DND-41 (cell line): ENCODE measurements at regions not wholly inside any gene's neighbourhood (a gene's known extent, or its start where the extent isn't known, plus 50 kb on each side); places are given as distances from the start of the nearest gene placed in this dataset.

Experiments used
- ATAC-seq: fragments of 200-7000 bp; cut with Tn5 transposase; 3 replicates; pipeline ENCODE4 v1.9.1; 2021; ENCODE audit warnings: low read depth; ENCODE audit not compliant: insufficient read depth
- DNase-seq: peaks from one replicate; pipeline ENCODE4 v3.0.0-alpha.2; 2020
- H2AFZ ChIP-seq: 2 replicates; pipeline ENCODE4 v1.6.0; 2012; ENCODE audit warnings: low read depth, low read length
- H3K27ac ChIP-seq: 2 replicates; pipeline ENCODE4 v1.5.1; 2012; ENCODE audit warnings: low read length, inconsistent platforms
- H3K27me3 ChIP-seq: fragments of 200-600 bp; sonication (generic); 2 replicates; pipeline ENCODE4 v1.6.0; 2012; ENCODE audit warnings: low read length, mild to moderate bottlenecking, inconsistent platforms; ENCODE audit not compliant: insufficient read depth, poor library complexity
- H3K36me3 ChIP-seq: 2 replicates; pipeline ENCODE4 v1.5.1; 2012; ENCODE audit warnings: low read length, inconsistent platforms; ENCODE audit not compliant: insufficient read depth
- H3K4me1 ChIP-seq: 2 replicates; pipeline ENCODE4 v1.5.1; 2012; ENCODE audit warnings: mild to moderate bottlenecking, low read length; ENCODE audit not compliant: insufficient read depth
- H3K4me2 ChIP-seq: 2 replicates; pipeline ENCODE4 v1.6.0; 2012; ENCODE audit warnings: mild to moderate bottlenecking, moderate library complexity, low read length, inconsistent platforms; ENCODE audit not compliant: insufficient read depth
- H3K4me3 ChIP-seq, 2 experiments: fragments of 200-600 bp in 1 of 2; shearing (Covaris generic) in 1 of 2; 2 replicates each; pipeline ENCODE4 v1.5.1; 2012 to 2016; ENCODE audit warnings: inconsistent platforms in 2 of 2, low read length in 2 of 2, mild to moderate bottlenecking in 2 of 2, low read depth in 1 of 2, moderate library complexity in 1 of 2
- H3K79me2 ChIP-seq: 2 replicates; pipeline ENCODE4 v1.6.0; 2012; ENCODE audit warnings: low read length, inconsistent platforms; ENCODE audit not compliant: insufficient read depth
- H3K9ac ChIP-seq: 2 replicates; pipeline ENCODE4 v1.6.0; 2012; ENCODE audit warnings: low read depth, mild to moderate bottlenecking, inconsistent platforms, low read length, moderate library complexity
- H3K9me3 ChIP-seq: 2 replicates; pipeline ENCODE4 v1.5.1; 2012; ENCODE audit warnings: low read length, moderate library complexity, mild to moderate bottlenecking, inconsistent platforms; ENCODE audit not compliant: insufficient read depth, severe bottlenecking
- H4K20me1 ChIP-seq: 2 replicates; pipeline ENCODE4 v1.6.0; 2012; ENCODE audit warnings: low read length; ENCODE audit not compliant: insufficient read depth
- EZH2 ChIP-seq: IDR thresholded peaks from 3 replicates; pipeline ENCODE4 v1.6.1; 2012; ENCODE audit warnings: borderline replicate concordance, low read depth, mild to moderate bottlenecking, moderate library complexity, low read length, inconsistent platforms; ENCODE audit not compliant: severe bottlenecking
- TF ChIP-seq, protein P1 (sequence below): IDR thresholded peaks from 2 replicates; pipeline ENCODE4 v1.5.1; 2012; ENCODE audit warnings: borderline replicate concordance, low read length, moderate library complexity, mild to moderate bottlenecking; ENCODE audit not compliant: poor library complexity, severe bottlenecking; ENCODE audit errors: extremely low read depth

DNA sequence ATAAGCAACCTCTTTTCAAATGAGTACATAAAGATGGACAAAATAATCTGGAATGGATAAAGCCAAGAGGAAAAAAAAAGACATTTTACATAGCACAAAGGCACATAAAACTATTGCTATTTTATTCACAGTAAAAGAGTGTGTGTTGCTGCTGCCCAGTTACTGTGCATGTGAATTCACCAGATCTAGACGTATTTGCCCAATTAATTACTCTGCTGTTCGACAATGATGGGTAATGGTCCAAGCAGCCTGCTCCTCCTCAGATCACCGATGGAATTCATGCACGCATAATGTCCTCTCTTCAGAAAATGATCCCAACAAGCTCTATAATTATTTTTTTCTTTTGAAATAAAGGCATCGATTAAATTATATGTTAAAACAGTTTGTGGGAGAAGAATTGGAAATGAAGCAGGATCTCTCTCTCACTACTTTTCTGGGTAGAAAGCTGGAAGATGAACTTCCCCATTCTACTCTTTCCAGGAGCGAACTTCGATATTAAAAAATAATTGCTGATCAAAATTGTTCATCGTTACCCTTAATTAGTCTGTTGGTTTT lies 357.4 kb upstream of the CCNH start:
- no peak overlapping the region for H3K4me2 ChIP-seq
- H3K27ac ChIP-seq: no peak overlapping the region
- H3K4me1 ChIP-seq: no peaks in the 10 kb centered on the region
- H3K79me2 ChIP-seq: no peaks in the 10 kb centered on the region
- TF ChIP-seq, protein P1, sequence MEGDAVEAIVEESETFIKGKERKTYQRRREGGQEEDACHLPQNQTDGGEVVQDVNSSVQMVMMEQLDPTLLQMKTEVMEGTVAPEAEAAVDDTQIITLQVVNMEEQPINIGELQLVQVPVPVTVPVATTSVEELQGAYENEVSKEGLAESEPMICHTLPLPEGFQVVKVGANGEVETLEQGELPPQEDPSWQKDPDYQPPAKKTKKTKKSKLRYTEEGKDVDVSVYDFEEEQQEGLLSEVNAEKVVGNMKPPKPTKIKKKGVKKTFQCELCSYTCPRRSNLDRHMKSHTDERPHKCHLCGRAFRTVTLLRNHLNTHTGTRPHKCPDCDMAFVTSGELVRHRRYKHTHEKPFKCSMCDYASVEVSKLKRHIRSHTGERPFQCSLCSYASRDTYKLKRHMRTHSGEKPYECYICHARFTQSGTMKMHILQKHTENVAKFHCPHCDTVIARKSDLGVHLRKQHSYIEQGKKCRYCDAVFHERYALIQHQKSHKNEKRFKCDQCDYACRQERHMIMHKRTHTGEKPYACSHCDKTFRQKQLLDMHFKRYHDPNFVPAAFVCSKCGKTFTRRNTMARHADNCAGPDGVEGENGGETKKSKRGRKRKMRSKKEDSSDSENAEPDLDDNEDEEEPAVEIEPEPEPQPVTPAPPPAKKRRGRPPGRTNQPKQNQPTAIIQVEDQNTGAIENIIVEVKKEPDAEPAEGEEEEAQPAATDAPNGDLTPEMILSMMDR: no peak
- no peak for TF ChIP-seq EZH2
- no peak overlapping the region for H2AFZ ChIP-seq
- no peaks in the 10 kb centered on the region for H3K36me3 ChIP-seq
- DNase-seq (no peak), ATAC-seq (no peak)
- H3K9me3 ChIP-seq: no peaks in the 10 kb centered on the region
- no peak overlapping the region for H3K9ac ChIP-seq
- H4K20me1 ChIP-seq: no peaks in the 10 kb centered on the region
- no peak overlapping the region for H3K4me3 ChIP-seq
- H3K27me3 ChIP-seq: no peaks in the 10 kb centered on the region

DNA sequence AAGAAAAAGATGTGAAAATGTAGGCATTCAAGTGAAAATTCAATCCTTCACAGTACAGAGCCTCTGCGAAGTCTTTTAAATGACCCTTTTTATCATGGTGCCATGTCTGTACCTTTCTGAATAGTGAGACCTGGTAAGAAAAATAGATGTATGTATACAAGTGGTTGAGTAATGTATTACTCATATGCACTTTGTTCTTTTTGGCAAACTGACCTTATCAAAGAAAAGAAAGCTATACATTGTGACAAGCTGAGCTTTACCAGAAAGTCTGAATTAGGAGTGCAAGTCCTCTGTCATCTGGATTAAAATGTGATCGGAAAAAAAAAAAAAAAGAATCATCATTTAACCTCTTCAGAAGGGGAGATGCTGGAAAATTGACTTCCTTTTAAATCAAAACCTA lies 356.4 kb upstream of the CCNH start:
- H3K9ac ChIP-seq: no peak overlapping the region
- no peaks in the 10 kb centered on the region for H3K36me3 ChIP-seq
- no peak overlapping the region for H3K4me2 ChIP-seq
- ATAC-seq: no peak
- no peaks in the 10 kb centered on the region for H4K20me1 ChIP-seq
- TF ChIP-seq EZH2: no peak
- TF ChIP-seq, protein P1: no peak
- no peak overlapping the region for H3K4me3 ChIP-seq
- no peak overlapping the region for H3K27ac ChIP-seq
- H3K79me2 ChIP-seq: no peaks in the 10 kb centered on the region
- H3K27me3 ChIP-seq: no peaks in the 10 kb centered on the region
- H3K4me1 ChIP-seq: no peaks in the 10 kb centered on the region
- no peaks in the 10 kb centered on the region for H3K9me3 ChIP-seq
- H2AFZ ChIP-seq: no peak overlapping the region
- DNase-seq: no peak

DNA sequence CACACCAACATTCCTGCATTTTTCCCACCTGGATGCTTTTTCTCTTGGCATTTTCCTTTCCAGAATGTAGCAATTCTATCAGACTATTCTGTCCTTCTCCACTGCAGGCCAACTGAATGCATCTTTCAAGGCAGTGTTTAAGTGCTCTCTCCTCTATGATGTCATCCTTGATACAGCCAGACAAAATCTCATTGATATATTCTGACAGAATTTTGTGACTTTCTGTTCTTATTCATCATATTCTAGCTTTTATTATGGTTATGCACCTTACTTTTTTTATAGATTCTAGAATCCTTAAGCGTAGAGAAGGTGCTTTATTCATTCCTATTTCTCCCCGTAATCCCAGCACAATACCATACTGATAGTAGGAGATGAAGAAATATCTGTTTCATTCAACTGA lies 355.5 kb upstream of the CCNH start:
- no peak for TF ChIP-seq EZH2
- TF ChIP-seq, protein P1: no peak

DNA sequence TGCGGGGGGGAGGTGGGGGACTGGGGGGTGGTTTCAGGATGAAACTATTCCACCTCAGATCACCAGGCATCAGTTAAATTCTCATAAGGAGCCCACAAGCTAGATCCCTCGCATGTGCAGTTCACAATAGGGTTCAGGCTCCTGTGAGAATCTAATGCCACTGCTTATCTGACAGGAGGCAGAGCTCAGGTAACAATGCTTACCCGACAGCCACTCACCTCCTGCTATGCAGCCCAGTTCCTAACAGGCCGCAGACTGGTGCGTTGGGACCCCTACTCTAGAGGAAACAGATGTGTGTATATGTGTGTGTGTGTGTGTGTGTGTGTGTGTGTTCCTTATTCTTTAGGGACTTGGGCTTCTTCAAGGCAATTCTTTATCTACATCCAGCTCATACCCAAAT lies 352.3 kb upstream of the CCNH start:
- Histone ChIP-seq H3K9me3 (no peaks in the 10 kb centered on the region), H4K20me1 (no peaks in the 10 kb centered on the region), H3K4me3 (no peak overlapping the region), H3K27me3 (no peaks in the 10 kb centered on the region), H3K79me2 (no peaks in the 10 kb centered on the region), H3K27ac (no peak overlapping the region), H2AFZ (no peak overlapping the region), H3K4me1 (no peaks in the 10 kb centered on the region), H3K9ac (no peak overlapping the region), H3K36me3 (no peaks in the 10 kb centered on the region), H3K4me2 (no peak overlapping the region)
- no peak for TF ChIP-seq EZH2
- TF ChIP-seq, protein P1: no peak
- DNase-seq (no peak), ATAC-seq (no peak)

More for the DNA sequence above, 355.5 kb upstream of the CCNH start:
- H3K27me3 ChIP-seq: no peaks in the 10 kb centered on the region
- no peaks in the 10 kb centered on the region for H3K4me1 ChIP-seq
- no peak for DNase-seq
- no peak overlapping the region for H2AFZ ChIP-seq
- H3K9ac ChIP-seq: no peak overlapping the region
- H3K36me3 ChIP-seq: no peaks in the 10 kb centered on the region
- H3K4me3 ChIP-seq: no peak overlapping the region
- H3K9me3 ChIP-seq: no peaks in the 10 kb centered on the region
- no peaks in the 10 kb centered on the region for H3K79me2 ChIP-seq
- no peak overlapping the region for H3K4me2 ChIP-seq
- no peak overlapping the region for H3K27ac ChIP-seq
- no peak for ATAC-seq
- H4K20me1 ChIP-seq: no peaks in the 10 kb centered on the region
